HCT116 (cell line): ENCODE measurements at regions not wholly inside any gene's neighbourhood (a gene's known extent, or its start where the extent isn't known, plus 50 kb on each side); places are given as distances from the start of the nearest gene placed in this dataset.

Experiments
- ATAC-seq: fragments of 200-7000 bp; cut with Tn5 transposase; 2 replicates; pipeline ENCODE4 v1.9.1; 2020; ENCODE audit warnings: mild to moderate bottlenecking, moderate library complexity
- BruUV-seq: library from RNA; stranded (reverse); fragments of 400-500 nt; replicated peaks from 2 replicates; lab custom pipeline; 2021; lab: Mats Ljungman, UMichigan
- CTCF ChIA-PET: fragments of 300-600 bp; sonication (Branson Sonifier 250); formaldehyde crosslinking; loops from one replicate; lab custom pipeline; 2021; ENCODE audit warnings: antibody characterized with exemption; lab: Charles Lee
- POLR2A ChIA-PET: fragments of 300-600, 350-600 bp; sonication (Branson Sonifier 250); formaldehyde crosslinking; loops from one replicate; lab custom pipeline; 2021; ENCODE audit warnings: antibody characterized with exemption; lab: Charles Lee
- RAD21 ChIA-PET, 2 experiments: fragments of 300-600 bp; sonication (Branson Sonifier 250); formaldehyde crosslinking; loops; one replicate each; lab custom pipeline; 2023; ENCODE audit warnings: low total read pairs in 2 of 2; ENCODE audit not compliant: uncharacterized antibody in 2 of 2, unreplicated experiment in 2 of 2, low non-redundant PET in 1 of 2; lab: Charles Lee
- DNase-seq: peaks from one replicate; pipeline ENCODE4 v3.0.0-alpha.2; 2010; ENCODE audit warnings: low read depth, low spot score
- H2AFZ ChIP-seq: fragments of 200-600 bp; shearing (Covaris generic), sonication (generic); 2 replicates; pipeline ENCODE4 v1.6.1; 2017; ENCODE audit warnings: low read depth, mixed run types, mixed read lengths, antibody characterized with exemption, low read length; ENCODE audit not compliant: poor library complexity, severe bottlenecking
- H3K27ac ChIP-seq: 2 replicates; pipeline ENCODE4 v1.5.1; 2012; ENCODE audit warnings: low read depth, low read length
- H3K27me3 ChIP-seq: fragments of 200-600 bp; sonication (generic); 2 replicates; pipeline ENCODE4 v1.6.1; 2016; ENCODE audit warnings: mixed run types, low read length, mixed read lengths; ENCODE audit not compliant: insufficient read depth
- H3K36me3 ChIP-seq, 2 experiments: fragments of 200-500 bp in 1 of 2; fragments of 200-600 bp in 1 of 2; sonication (Bioruptor generic) in 1 of 2; sonication (generic) in 1 of 2; 2 replicates each; pipeline versions ENCODE4 v1.5.1 to v1.6.1; 2014 to 2016; ENCODE audit warnings: low read length in 2 of 2, inconsistent platforms in 1 of 2, mixed read lengths in 1 of 2, mixed run types in 1 of 2; ENCODE audit not compliant: insufficient read depth in 2 of 2, control insufficient read depth in 1 of 2
- H3K4me1 ChIP-seq, 2 experiments: fragments of 200-600 bp in 1 of 2; sonication (generic) in 1 of 2; 2 replicates each; pipeline versions ENCODE4 v1.5.1 to v1.6.1; 2012 to 2017; ENCODE audit warnings: low read length in 2 of 2, inconsistent platforms in 1 of 2, mild to moderate bottlenecking in 1 of 2, mixed read lengths in 1 of 2, mixed run types in 1 of 2, moderate library complexity in 1 of 2; ENCODE audit not compliant: insufficient read depth in 2 of 2, control insufficient read depth in 1 of 2
- H3K4me2 ChIP-seq: fragments of 200-600 bp; sonication (generic); 2 replicates; pipeline ENCODE4 v1.6.1; 2017; ENCODE audit warnings: mixed run types, low read length, mixed read lengths
- H3K4me3 ChIP-seq, 2 experiments: fragments of 200-600 bp in 1 of 2; sonication (generic) in 1 of 2; replicated peaks in 1 of 2; 2 replicates each; pipeline ENCODE4 v1.5.1; 2011 to 2016; ENCODE audit warnings: low read length in 2 of 2, control low read depth in 1 of 2, low read depth in 1 of 2, mild to moderate bottlenecking in 1 of 2, mixed read lengths in 1 of 2, mixed run types in 1 of 2
- H3K79me2 ChIP-seq: fragments of 200-600 bp; sonication (generic); 2 replicates; pipeline ENCODE4 v1.6.1; 2017; ENCODE audit warnings: mild to moderate bottlenecking, mixed run types, low read length, moderate library complexity, mixed read lengths; ENCODE audit not compliant: insufficient read depth
- H3K9ac ChIP-seq: fragments of 200-600 bp; sonication (generic); 2 replicates; pipeline ENCODE4 v1.6.1; 2016; ENCODE audit warnings: low read length, mixed read lengths
- H3K9me2 ChIP-seq: fragments of 200-600 bp; sonication (generic), shearing (Covaris generic); 2 replicates; pipeline ENCODE4 v1.6.1; 2017; ENCODE audit warnings: mixed run types, mild to moderate bottlenecking, moderate library complexity; ENCODE audit not compliant: insufficient read depth
- H3K9me3 ChIP-seq, 2 experiments: fragments of 200-500 bp in 1 of 2; fragments of 200-600 bp in 1 of 2; sonication (Bioruptor generic) in 1 of 2; sonication (generic) in 1 of 2; 2 replicates each; pipeline ENCODE4 v1.6.1; 2014 to 2017; ENCODE audit warnings: low read length in 2 of 2, mixed read lengths in 2 of 2, inconsistent platforms in 1 of 2, low read depth in 1 of 2, mild to moderate bottlenecking in 1 of 2, mixed run types in 1 of 2, moderate library complexity in 1 of 2; ENCODE audit not compliant: control insufficient read depth in 1 of 2, insufficient read depth in 1 of 2
- H4K20me1 ChIP-seq: fragments of 200-600 bp; sonication (generic), shearing (Covaris generic); 2 replicates; pipeline ENCODE4 v1.6.1; 2017; ENCODE audit warnings: mixed run types, mild to moderate bottlenecking, moderate library complexity; ENCODE audit not compliant: insufficient read depth
- CBX3 ChIP-seq: IDR thresholded peaks from 2 replicates; pipeline ENCODE4 v1.6.1; 2012; ENCODE audit warnings: low read depth
- CEBPB ChIP-seq: IDR thresholded peaks from 2 replicates; pipeline ENCODE4 v1.6.1; 2012; ENCODE audit warnings: low read depth
- EGR1 ChIP-seq: IDR thresholded peaks from 2 replicates; pipeline ENCODE4 v1.6.1; 2012; ENCODE audit warnings: low read depth
- ELF1 ChIP-seq: IDR thresholded peaks from 2 replicates; pipeline ENCODE4 v1.6.1; 2012; ENCODE audit warnings: low read depth, borderline replicate concordance
- EZH2 ChIP-seq: fragments of 200-600 bp; sonication (generic); IDR thresholded peaks from 2 replicates; pipeline ENCODE4 v1.6.1; 2017; ENCODE audit warnings: antibody characterized with exemption, mixed run types
- EZH2phosphoT487 ChIP-seq: fragments of 200-600 bp; IDR thresholded peaks from 2 replicates; pipeline ENCODE4 v1.6.1; 2018; ENCODE audit warnings: antibody characterized with exemption, borderline replicate concordance
- FOSL1 ChIP-seq: IDR thresholded peaks from 2 replicates; pipeline ENCODE4 v1.6.1; 2012; ENCODE audit warnings: low read depth
- JUND ChIP-seq: IDR thresholded peaks from 2 replicates; pipeline ENCODE4 v1.6.1; 2012
- POLR2AphosphoS5 ChIP-seq: IDR thresholded peaks from 2 replicates; pipeline ENCODE4 v1.6.1; 2011; ENCODE audit warnings: mild to moderate bottlenecking, low read depth, low read length, moderate library complexity
- TCF7L2 ChIP-seq: IDR thresholded peaks from 2 replicates; pipeline ENCODE4 v1.7.0; 2011; ENCODE audit warnings: borderline replicate concordance, inconsistent platforms; ENCODE audit not compliant: insufficient read depth, insufficient read length; ENCODE audit errors: extremely low read depth
- YY1 ChIP-seq: IDR thresholded peaks from 2 replicates; pipeline ENCODE4 v1.6.1; 2011; ENCODE audit warnings: low read length, low read depth, moderate library complexity, mild to moderate bottlenecking; ENCODE audit not compliant: insufficient replicate concordance; ENCODE audit errors: extremely low read depth
- ZBTB33 ChIP-seq: IDR thresholded peaks from 2 replicates; pipeline ENCODE4 v1.6.1; 2011; ENCODE audit warnings: mild to moderate bottlenecking, low read length, moderate library complexity; ENCODE audit not compliant: insufficient replicate concordance; ENCODE audit errors: extremely low read depth
- ZFX ChIP-seq: fragments of 450-650 bp; IDR thresholded peaks from 2 replicates; pipeline ENCODE4 v1.6.1; 2017
- intact Hi-C: fragments of 100-400 bp; cut with micrococcal nuclease; formaldehyde crosslinking; loops from 2 replicates; pipeline ENCODE4 v1.10.0; 2022
- TF ChIP-seq, protein P1 (sequence below): IDR thresholded peaks from 2 replicates; pipeline ENCODE4 v1.6.1; 2012
- TF ChIP-seq, protein P2 (sequence below): IDR thresholded peaks from 2 replicates; pipeline ENCODE4 v1.6.1; 2012; ENCODE audit warnings: low read depth
- TF ChIP-seq, protein P3 (sequence below), 3 experiments: fragments of 200-600 bp in 1 of 3; sonication (generic) in 1 of 3; IDR thresholded peaks in 2 of 3; conservative IDR thresholded peaks in 1 of 3; 2 replicates each; pipeline ENCODE4 v1.5.1; 2012 to 2017; ENCODE audit warnings: low read depth in 2 of 3, low read length in 2 of 3, antibody characterized with exemption in 1 of 3, borderline replicate concordance in 1 of 3, control low read depth in 1 of 3, mild to moderate bottlenecking in 1 of 3, mixed read lengths in 1 of 3, mixed run types in 1 of 3, moderate library complexity in 1 of 3; ENCODE audit not compliant: insufficient read depth in 1 of 3

DNA sequence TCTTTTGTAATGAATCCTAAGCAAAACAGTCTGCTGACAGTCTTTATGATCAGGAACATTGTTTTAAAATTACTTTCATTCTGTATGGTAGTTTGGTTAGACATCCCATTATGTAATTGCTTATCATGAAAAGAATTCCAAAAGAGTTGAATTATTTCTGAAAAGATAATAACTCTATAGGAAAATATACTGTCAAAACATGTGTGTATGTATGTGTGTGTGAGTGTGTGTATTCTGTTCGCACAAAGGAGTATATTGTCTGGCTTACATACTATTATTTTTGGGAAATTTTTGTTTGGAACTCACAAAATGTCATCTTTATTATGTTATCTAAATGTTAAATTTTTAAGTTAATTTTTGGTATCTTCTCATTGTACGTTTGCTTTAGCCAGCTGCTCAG lies 1075.9 kb downstream of the ZPLD1 start:
- H3K9ac ChIP-seq: no peak overlapping the region
- no peak for TF ChIP-seq YY1
- TF ChIP-seq, protein P1, sequence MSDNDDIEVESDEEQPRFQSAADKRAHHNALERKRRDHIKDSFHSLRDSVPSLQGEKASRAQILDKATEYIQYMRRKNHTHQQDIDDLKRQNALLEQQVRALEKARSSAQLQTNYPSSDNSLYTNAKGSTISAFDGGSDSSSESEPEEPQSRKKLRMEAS: no peak
- TF ChIP-seq CEBPB: no peak
- no peak for TF ChIP-seq EZH2
- TF ChIP-seq EZH2phosphoT487: no peak
- no peak for TF ChIP-seq ELF1
- no peak for TF ChIP-seq EGR1
- TF ChIP-seq, protein P2, sequence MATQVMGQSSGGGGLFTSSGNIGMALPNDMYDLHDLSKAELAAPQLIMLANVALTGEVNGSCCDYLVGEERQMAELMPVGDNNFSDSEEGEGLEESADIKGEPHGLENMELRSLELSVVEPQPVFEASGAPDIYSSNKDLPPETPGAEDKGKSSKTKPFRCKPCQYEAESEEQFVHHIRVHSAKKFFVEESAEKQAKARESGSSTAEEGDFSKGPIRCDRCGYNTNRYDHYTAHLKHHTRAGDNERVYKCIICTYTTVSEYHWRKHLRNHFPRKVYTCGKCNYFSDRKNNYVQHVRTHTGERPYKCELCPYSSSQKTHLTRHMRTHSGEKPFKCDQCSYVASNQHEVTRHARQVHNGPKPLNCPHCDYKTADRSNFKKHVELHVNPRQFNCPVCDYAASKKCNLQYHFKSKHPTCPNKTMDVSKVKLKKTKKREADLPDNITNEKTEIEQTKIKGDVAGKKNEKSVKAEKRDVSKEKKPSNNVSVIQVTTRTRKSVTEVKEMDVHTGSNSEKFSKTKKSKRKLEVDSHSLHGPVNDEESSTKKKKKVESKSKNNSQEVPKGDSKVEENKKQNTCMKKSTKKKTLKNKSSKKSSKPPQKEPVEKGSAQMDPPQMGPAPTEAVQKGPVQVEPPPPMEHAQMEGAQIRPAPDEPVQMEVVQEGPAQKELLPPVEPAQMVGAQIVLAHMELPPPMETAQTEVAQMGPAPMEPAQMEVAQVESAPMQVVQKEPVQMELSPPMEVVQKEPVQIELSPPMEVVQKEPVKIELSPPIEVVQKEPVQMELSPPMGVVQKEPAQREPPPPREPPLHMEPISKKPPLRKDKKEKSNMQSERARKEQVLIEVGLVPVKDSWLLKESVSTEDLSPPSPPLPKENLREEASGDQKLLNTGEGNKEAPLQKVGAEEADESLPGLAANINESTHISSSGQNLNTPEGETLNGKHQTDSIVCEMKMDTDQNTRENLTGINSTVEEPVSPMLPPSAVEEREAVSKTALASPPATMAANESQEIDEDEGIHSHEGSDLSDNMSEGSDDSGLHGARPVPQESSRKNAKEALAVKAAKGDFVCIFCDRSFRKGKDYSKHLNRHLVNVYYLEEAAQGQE: no peak
- TF ChIP-seq ZFX: no peak
- no peak for TF ChIP-seq POLR2AphosphoS5
- TF ChIP-seq, protein P3, sequence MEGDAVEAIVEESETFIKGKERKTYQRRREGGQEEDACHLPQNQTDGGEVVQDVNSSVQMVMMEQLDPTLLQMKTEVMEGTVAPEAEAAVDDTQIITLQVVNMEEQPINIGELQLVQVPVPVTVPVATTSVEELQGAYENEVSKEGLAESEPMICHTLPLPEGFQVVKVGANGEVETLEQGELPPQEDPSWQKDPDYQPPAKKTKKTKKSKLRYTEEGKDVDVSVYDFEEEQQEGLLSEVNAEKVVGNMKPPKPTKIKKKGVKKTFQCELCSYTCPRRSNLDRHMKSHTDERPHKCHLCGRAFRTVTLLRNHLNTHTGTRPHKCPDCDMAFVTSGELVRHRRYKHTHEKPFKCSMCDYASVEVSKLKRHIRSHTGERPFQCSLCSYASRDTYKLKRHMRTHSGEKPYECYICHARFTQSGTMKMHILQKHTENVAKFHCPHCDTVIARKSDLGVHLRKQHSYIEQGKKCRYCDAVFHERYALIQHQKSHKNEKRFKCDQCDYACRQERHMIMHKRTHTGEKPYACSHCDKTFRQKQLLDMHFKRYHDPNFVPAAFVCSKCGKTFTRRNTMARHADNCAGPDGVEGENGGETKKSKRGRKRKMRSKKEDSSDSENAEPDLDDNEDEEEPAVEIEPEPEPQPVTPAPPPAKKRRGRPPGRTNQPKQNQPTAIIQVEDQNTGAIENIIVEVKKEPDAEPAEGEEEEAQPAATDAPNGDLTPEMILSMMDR (IDR thresholded peaks at IDR 0.05 in 2 of 3, conservative IDR thresholded peaks at IDR 0.05 in 1 of 3; ENCODE audit: borderline replicate concordance in 1 of 3, insufficient read depth in 1 of 3, low read depth in 2 of 3, low read length in 2 of 3): no peak
- no peak for TF ChIP-seq ZBTB33
- no peak for TF ChIP-seq TCF7L2
- no peak for TF ChIP-seq JUND
- TF ChIP-seq CBX3: no peak
- no peak for TF ChIP-seq FOSL1
- no peak overlapping the region for H2AFZ ChIP-seq
- no peak overlapping the region for H3K4me2 ChIP-seq
- H3K4me1 ChIP-seq: no peaks in the 10 kb centered on the region
- no peaks in the 10 kb centered on the region for H3K36me3 ChIP-seq
- no peak for DNase-seq
- H3K79me2 ChIP-seq: no peaks in the 10 kb centered on the region
- H3K9me2 ChIP-seq: no peaks in the 10 kb centered on the region
- intact Hi-C loops: no loop called here
- ATAC-seq: no peak
- POLR2A ChIA-PET: no interaction called here
- CTCF ChIA-PET: no interaction called here
- no peaks in the 10 kb centered on the region for H4K20me1 ChIP-seq
- H3K9me3 ChIP-seq: no peaks in the 10 kb centered on the region
- H3K27me3 ChIP-seq: no peaks in the 10 kb centered on the region
- no TSS peak for BruUV-seq
- RAD21 ChIA-PET: no interaction called here
- H3K27ac ChIP-seq: no peak overlapping the region
- no peak overlapping the region for H3K4me3 ChIP-seq
